H9 (cell line): ENCODE measurements at regions not wholly inside any gene's neighbourhood (a gene's known extent, or its start where the extent isn't known, plus 50 kb on each side); places are given as distances from the start of the nearest gene placed in this dataset.

Experiments used
- DNase-seq: peaks from one replicate; pipeline ENCODE4 v3.0.0-alpha.2; 2017
- H2AFZ ChIP-seq: one replicate; pipeline ENCODE4 v1.6.1; 2013; ENCODE audit warnings: mild to moderate bottlenecking, low read length, control low read depth, moderate library complexity
- H2AK5ac ChIP-seq: 2 replicates; pipeline ENCODE4 v1.6.1; 2013; ENCODE audit warnings: low read length, control low read depth, mixed read lengths; ENCODE audit not compliant: insufficient read length
- H2BK120ac ChIP-seq: one replicate; pipeline ENCODE4 v1.6.1; 2013; ENCODE audit warnings: low read depth, mild to moderate bottlenecking, low read length, control low read depth, inconsistent platforms; ENCODE audit not compliant: poor library complexity, severe bottlenecking
- H2BK12ac ChIP-seq: 2 replicates; pipeline ENCODE4 v1.6.1; 2013; ENCODE audit warnings: low read length, control low read depth, mixed read lengths, low read depth; ENCODE audit not compliant: insufficient read length
- H2BK15ac ChIP-seq: 2 replicates; pipeline ENCODE4 v1.6.1; 2013; ENCODE audit warnings: low read depth, low read length, control low read depth
- H2BK20ac ChIP-seq: one replicate; pipeline ENCODE4 v1.6.1; 2013; ENCODE audit warnings: low read depth, mild to moderate bottlenecking, low read length, control low read depth, inconsistent platforms; ENCODE audit not compliant: poor library complexity, severe bottlenecking
- H2BK5ac ChIP-seq: 2 replicates; pipeline ENCODE4 v1.6.1; 2013; ENCODE audit warnings: low read length, control low read depth, mixed read lengths; ENCODE audit not compliant: insufficient read length
- H3K14ac ChIP-seq: 2 replicates; pipeline ENCODE4 v1.6.1; 2013; ENCODE audit warnings: low read length, control low read depth; ENCODE audit not compliant: insufficient read depth
- H3K18ac ChIP-seq: 2 replicates; pipeline ENCODE4 v1.6.1; 2013; ENCODE audit warnings: low read depth, mild to moderate bottlenecking, mixed read lengths, low read length, control low read depth; ENCODE audit not compliant: insufficient read length
- H3K23ac ChIP-seq: 2 replicates; pipeline ENCODE4 v1.6.1; 2013; ENCODE audit warnings: low read length, control low read depth, mixed read lengths, low read depth; ENCODE audit not compliant: insufficient read length
- H3K23me2 ChIP-seq: 2 replicates; pipeline ENCODE4 v1.6.1; 2013; ENCODE audit warnings: low read depth, mild to moderate bottlenecking, mixed read lengths, low read length, control low read depth; ENCODE audit not compliant: insufficient read length, poor library complexity, severe bottlenecking
- H3K27ac ChIP-seq: 2 replicates; pipeline ENCODE4 v1.5.1; 2013; ENCODE audit warnings: low read length, control low read depth, mixed read lengths, low read depth; ENCODE audit not compliant: insufficient read length
- H3K27me3 ChIP-seq: 2 replicates; pipeline ENCODE4 v1.6.1; 2013; ENCODE audit warnings: low read length, control low read depth, inconsistent platforms; ENCODE audit not compliant: insufficient read depth
- H3K4ac ChIP-seq: 2 replicates; pipeline ENCODE4 v1.6.1; 2013; ENCODE audit warnings: low read depth, mild to moderate bottlenecking, control low read depth, inconsistent platforms, low read length, moderate library complexity
- H3K4me1 ChIP-seq: 2 replicates; pipeline ENCODE4 v1.6.1; 2013; ENCODE audit warnings: low read length, control low read depth, inconsistent platforms; ENCODE audit not compliant: insufficient read depth
- H3K4me2 ChIP-seq: 2 replicates; pipeline ENCODE4 v1.6.1; 2013; ENCODE audit warnings: low read length, control low read depth, mixed read lengths; ENCODE audit not compliant: insufficient read length, insufficient read depth
- H3K56ac ChIP-seq: 2 replicates; pipeline ENCODE4 v1.6.1; 2013; ENCODE audit warnings: low read depth, mild to moderate bottlenecking, mixed read lengths, low read length, control low read depth; ENCODE audit not compliant: insufficient read length
- H3K79me1 ChIP-seq: 2 replicates; pipeline ENCODE4 v1.6.1; 2013; ENCODE audit warnings: low read depth, mild to moderate bottlenecking, moderate library complexity, low read length, control low read depth, inconsistent platforms; ENCODE audit not compliant: insufficient read depth, poor library complexity, severe bottlenecking
- H3K79me2 ChIP-seq: 2 replicates; pipeline ENCODE4 v1.6.1; 2013; ENCODE audit warnings: low read length, control low read depth, inconsistent platforms; ENCODE audit not compliant: insufficient read depth
- H3K9ac ChIP-seq: 2 replicates; pipeline ENCODE4 v1.6.1; 2013; ENCODE audit warnings: low read length, control low read depth, mixed read lengths; ENCODE audit not compliant: insufficient read length; ENCODE audit errors: extremely low read depth
- H3K9me3 ChIP-seq: one replicate; pipeline ENCODE4 v1.6.1; 2013; ENCODE audit warnings: low read depth, low read length, inconsistent platforms; ENCODE audit not compliant: control insufficient read depth
- H3T11ph ChIP-seq: one replicate; pipeline ENCODE4 v1.6.1; 2013; ENCODE audit warnings: mild to moderate bottlenecking, low read length, control low read depth, inconsistent platforms
- H4K20me1 ChIP-seq: one replicate; pipeline ENCODE4 v1.6.1; 2013; ENCODE audit not compliant: control insufficient read depth, insufficient read length, insufficient read depth
- H4K5ac ChIP-seq: 2 replicates; pipeline ENCODE4 v1.6.1; 2013; ENCODE audit warnings: low read depth, mild to moderate bottlenecking, mixed read lengths, low read length, control low read depth; ENCODE audit not compliant: insufficient read length
- H4K8ac ChIP-seq: replicated peaks from 2 replicates; pipeline ENCODE4 v1.6.1; 2013; ENCODE audit warnings: low read length, control low read depth, mixed read lengths, low read depth; ENCODE audit not compliant: insufficient read length
- H4K91ac ChIP-seq: 2 replicates; pipeline ENCODE4 v1.6.1; 2013; ENCODE audit warnings: low read depth, mild to moderate bottlenecking, moderate library complexity, mixed read lengths, low read length, control low read depth; ENCODE audit not compliant: insufficient read length
- H3K27ac Mint-ChIP-seq, 3 experiments: 2 replicates in 2 of 3; 3 replicates in 1 of 3; pipeline ENCODE4 v1.8.0; 2020 to 2021; ENCODE audit warnings: mixed read lengths in 3 of 3, mild to moderate bottlenecking in 1 of 3, moderate library complexity in 1 of 3
- H3K27me3 Mint-ChIP-seq: 2 replicates; pipeline ENCODE4 v1.8.0; 2021; ENCODE audit warnings: low read depth, mild to moderate bottlenecking, moderate library complexity, mixed read lengths
- H3K36me3 Mint-ChIP-seq, 3 experiments: 2 replicates in 2 of 3; 3 replicates in 1 of 3; pipeline ENCODE4 v1.8.0; 2020 to 2021; ENCODE audit warnings: low read depth in 3 of 3, mixed read lengths in 3 of 3; ENCODE audit not compliant: insufficient read depth in 1 of 3
- H3K4me1 Mint-ChIP-seq, 2 experiments: 2 replicates each; pipeline ENCODE4 v1.8.0; 2020; ENCODE audit warnings: mixed read lengths in 2 of 2
- H3K4me3 Mint-ChIP-seq, 2 experiments: 2 replicates in 1 of 2; 3 replicates in 1 of 2; pipeline ENCODE4 v1.8.0; 2020 to 2021; ENCODE audit warnings: mild to moderate bottlenecking in 2 of 2, mixed read lengths in 2 of 2, moderate library complexity in 1 of 2
- H3K9me3 Mint-ChIP-seq, 2 experiments: 2 replicates in 1 of 2; 3 replicates in 1 of 2; pipeline ENCODE4 v1.8.0; 2020; ENCODE audit warnings: mild to moderate bottlenecking in 2 of 2, mixed read lengths in 2 of 2, moderate library complexity in 1 of 2
- WGBS: extraction: QIAGEN DNeasy Blood & Tissue Kit; methylation state at CpG from one replicate; pipeline ENCODE4 v1.1.7; 2013; ENCODE audit warnings: missing lambda C conversion rate, low lambda C conversion rate, mixed read lengths; ENCODE audit not compliant: insufficient read length; ENCODE audit errors: extremely low coverage; 5-methylcytosine and 5-hydroxymethylcytosine counted together
- TF ChIP-seq, protein P1 (sequence below): fragments of 200-600 bp; sonication (generic); conservative IDR thresholded peaks from 3 replicates; pipeline ENCODE4 v1.8.0; 2021; ENCODE audit warnings: antibody characterized with exemption, mild to moderate bottlenecking

DNA sequence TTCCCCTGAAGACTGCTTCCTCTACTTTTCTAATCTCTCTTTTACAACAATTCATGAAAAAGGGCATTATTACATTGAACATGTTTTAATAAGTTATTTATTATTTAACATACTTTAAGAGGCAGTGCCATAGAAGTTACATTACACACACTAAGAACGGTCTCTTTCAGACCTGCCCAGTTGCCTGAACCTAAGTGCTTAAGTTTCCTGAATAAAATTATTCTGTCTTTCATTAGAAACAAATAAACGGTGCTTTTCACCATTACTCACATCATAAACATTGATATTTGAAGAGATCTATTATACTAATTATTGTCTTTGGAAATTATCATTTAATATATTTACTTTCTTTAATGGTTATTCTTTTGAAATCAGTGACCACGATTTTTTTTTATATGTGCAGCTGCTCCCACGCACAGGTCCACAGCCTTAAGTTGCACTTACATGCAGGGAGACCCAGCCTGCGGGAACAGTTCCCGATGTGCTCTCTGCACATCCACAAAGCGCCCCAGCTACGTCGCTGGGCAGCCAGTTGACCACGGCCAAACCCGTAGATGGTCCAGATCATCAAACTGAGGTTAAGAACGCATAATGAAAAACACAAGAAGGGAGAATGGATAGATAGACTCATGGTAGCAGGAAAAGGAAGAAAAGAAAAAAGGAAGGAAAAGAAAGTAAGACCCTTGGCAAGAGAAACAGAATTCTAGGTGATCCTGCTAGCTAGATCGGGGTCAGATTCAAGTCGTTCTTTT lies 437.0 kb upstream of the MGMT start:
- no peak overlapping the region for H2AFZ ChIP-seq
- H2BK12ac ChIP-seq: no peak overlapping the region
- WGBS: no CpG with 5 or more reads among the region's 14 CpGs
- no peak overlapping the region for H3K9ac ChIP-seq
- no peak overlapping the region for H3K14ac ChIP-seq
- no peak overlapping the region for H3T11ph ChIP-seq
- DNase-seq: no peak
- H3K4me1 Mint-ChIP-seq: peaks cover 27 to 31% of the 10 kb centered on the region in 2 experiments
- TF ChIP-seq, protein P1, sequence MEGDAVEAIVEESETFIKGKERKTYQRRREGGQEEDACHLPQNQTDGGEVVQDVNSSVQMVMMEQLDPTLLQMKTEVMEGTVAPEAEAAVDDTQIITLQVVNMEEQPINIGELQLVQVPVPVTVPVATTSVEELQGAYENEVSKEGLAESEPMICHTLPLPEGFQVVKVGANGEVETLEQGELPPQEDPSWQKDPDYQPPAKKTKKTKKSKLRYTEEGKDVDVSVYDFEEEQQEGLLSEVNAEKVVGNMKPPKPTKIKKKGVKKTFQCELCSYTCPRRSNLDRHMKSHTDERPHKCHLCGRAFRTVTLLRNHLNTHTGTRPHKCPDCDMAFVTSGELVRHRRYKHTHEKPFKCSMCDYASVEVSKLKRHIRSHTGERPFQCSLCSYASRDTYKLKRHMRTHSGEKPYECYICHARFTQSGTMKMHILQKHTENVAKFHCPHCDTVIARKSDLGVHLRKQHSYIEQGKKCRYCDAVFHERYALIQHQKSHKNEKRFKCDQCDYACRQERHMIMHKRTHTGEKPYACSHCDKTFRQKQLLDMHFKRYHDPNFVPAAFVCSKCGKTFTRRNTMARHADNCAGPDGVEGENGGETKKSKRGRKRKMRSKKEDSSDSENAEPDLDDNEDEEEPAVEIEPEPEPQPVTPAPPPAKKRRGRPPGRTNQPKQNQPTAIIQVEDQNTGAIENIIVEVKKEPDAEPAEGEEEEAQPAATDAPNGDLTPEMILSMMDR: no peak
- no peaks in the 10 kb centered on the region for H3K23me2 ChIP-seq
- H3K27ac Mint-ChIP-seq: no peak overlapping the region
- H4K8ac ChIP-seq: no peak overlapping the region
- H2BK5ac ChIP-seq: no peak overlapping the region
- no peak overlapping the region for H2BK20ac ChIP-seq
- H3K18ac ChIP-seq: no peak overlapping the region
- no peaks in the 10 kb centered on the region for H3K79me1 ChIP-seq
- H3K27me3 Mint-ChIP-seq: no peaks in the 10 kb centered on the region; the same call in 1 of the 2 replicates
- no peak overlapping the region for H2AK5ac ChIP-seq
- H3K4me3 Mint-ChIP-seq: no peak overlapping the region
- no peaks in the 10 kb centered on the region for H3K9me3 ChIP-seq
- H3K27ac ChIP-seq: no peak overlapping the region
- no peaks in the 10 kb centered on the region for H3K36me3 Mint-ChIP-seq
- no peaks in the 10 kb centered on the region for H3K27me3 ChIP-seq
- H3K9me3 Mint-ChIP-seq: no peaks in the 10 kb centered on the region
- no peaks in the 10 kb centered on the region for H4K20me1 ChIP-seq
- H3K4me2 ChIP-seq: no peak overlapping the region
- H3K23ac ChIP-seq: no peak overlapping the region
- no peak overlapping the region for H4K5ac ChIP-seq
- H3K56ac ChIP-seq: no peak overlapping the region
- H3K4me1 ChIP-seq: peaks cover 4% of the 10 kb centered on the region; the same call in 1 of the 2 replicates
- H2BK15ac ChIP-seq: no peak overlapping the region
- no peak overlapping the region for H4K91ac ChIP-seq
- no peaks in the 10 kb centered on the region for H3K79me2 ChIP-seq
- no peak overlapping the region for H2BK120ac ChIP-seq
- H3K4ac ChIP-seq: no peak overlapping the region
